Prostate gland (tissue), 2 donors: ENCODE measurements at regions not wholly inside any gene's neighbourhood (a gene's known extent, or its start where the extent isn't known, plus 50 kb on each side); places are given as distances from the start of the nearest gene placed in this dataset.
A peak's percentile ranks its signal among the peaks of the same experiment; 100 is the strongest.

Experiments
- DNase-seq: peaks from one replicate; pipeline ENCODE4 v3.0.0-alpha.2; 2019; ENCODE audit warnings: low spot score
- H3K27ac ChIP-seq, 2 donors: fragments of 200-600 bp; sonication (generic); 2 replicates each; pipeline ENCODE4 v1.5.1; 2017 to 2019
- H3K27me3 ChIP-seq: fragments of 200-600 bp; sonication (generic); replicated peaks from 2 replicates; pipeline ENCODE4 v1.5.1; 2019; ENCODE audit not compliant: insufficient read depth
- H3K36me3 ChIP-seq, 2 donors: fragments of 200-600 bp; sonication (generic); 1 replicate in 1 of 2; 2 replicates in 1 of 2; pipeline versions ENCODE4 v1.5.1 to v1.8.1; 2017 to 2019
- H3K4me1 ChIP-seq: fragments of 200-600 bp; sonication (generic); replicated peaks from 2 replicates; pipeline ENCODE4 v1.5.1; 2019
- H3K4me3 ChIP-seq, 2 donors: fragments of 200-600 bp; sonication (generic); 2 replicates each; pipeline ENCODE4 v1.5.1; 2017 to 2019
- H3K9me3 ChIP-seq: fragments of 200-600 bp; sonication (generic); 2 replicates; pipeline ENCODE4 v1.5.1; 2017
- CTCF ChIP-seq, 4 experiments: fragments of 200-600 bp in 2 of 4; fragments of 450-650 bp in 2 of 4; sonication (generic) in 2 of 4; IDR thresholded peaks; 1 replicate in 3 of 4; 2 replicates in 1 of 4; pipeline ENCODE4 v1.5.1; 2016 to 2019; ENCODE audit warnings: antibody characterized with exemption in 4 of 4, mild to moderate bottlenecking in 2 of 4, moderate library complexity in 2 of 4
- POLR2A ChIP-seq: fragments of 450-650 bp; IDR thresholded peaks from one replicate; pipeline ENCODE4 v1.6.1; 2016; ENCODE audit warnings: antibody characterized with exemption, mild to moderate bottlenecking
- POLR2AphosphoS5 ChIP-seq: sonication (generic); formaldehyde crosslinking; IDR thresholded peaks from one replicate; pipeline ENCODE4 v1.6.1; 2017; ENCODE audit warnings: antibody characterized with exemption
- WGBS: methylation state at CpG from one replicate; pipeline ENCODE4 v1.1.5; 2018; 5-methylcytosine and 5-hydroxymethylcytosine counted together
- intact Hi-C: fragments of 100-400 bp; cut with DNase I; formaldehyde crosslinking; loops from one replicate; pipeline ENCODE4 v1.14.2; 2022

- peak; percentile 41 for TF ChIP-seq POLR2A
- no peak for TF ChIP-seq CTCF (IDR thresholded peaks at IDR 0.05)
- peak; percentile 39 for TF ChIP-seq POLR2AphosphoS5
- H3K4me1 ChIP-seq, result peaks cover 22% of the 10 kb centered on the region
- H3K4me3 ChIP-seq, result peak overlapping the region; percentile 78 to 93
- no peaks in the 10 kb centered on the region for H3K27me3 ChIP-seq
- WGBS, result 12% methylated on average over 22 of the region's 23 CpGs
- peak overlapping the region; percentile 96 to 99 for H3K27ac ChIP-seq
- no peaks in the 10 kb centered on the region for H3K36me3 ChIP-seq
- H3K9me3 ChIP-seq, result no peaks in the 10 kb centered on the region
- peak; percentile 44 for DNase-seq
- intact Hi-C loops, result loop anchor here (5.0 kb wide), 1 partner anchor 36 kb away; no protein-coding TSS in a partner anchor
Measured at GRCh38 chr22:46076651-46077339, 73.5 kb upstream of the PPARA start.

GRCh38 chr22:46077669-46078099, 72.6 kb upstream of the PPARA start:
- peaks cover 22% of the 10 kb centered on the region for H3K4me1 ChIP-seq
- intact Hi-C loops, result loop anchor here (5.0 kb wide), 1 partner anchor 35 kb away; no protein-coding TSS in a partner anchor

GRCh38 chr22:46078241-46079092, 71.9 kb upstream of the PPARA start:
- Histone ChIP-seq H3K4me1 (peaks cover 22% of the 10 kb centered on the region), H3K27me3 (no peaks in the 10 kb centered on the region), H3K9me3 (no peaks in the 10 kb centered on the region), H3K4me3 (peak overlapping the region; percentile 78 to 93), H3K36me3 (no peaks in the 10 kb centered on the region), H3K27ac (peak overlapping the region; percentile 96 to 99)
- no peak for TF ChIP-seq CTCF (IDR thresholded peaks at IDR 0.05)
- peak; percentile 53 for TF ChIP-seq POLR2A
- TF ChIP-seq POLR2AphosphoS5, result peak; percentile 84
- DNase-seq, result peak; percentile 91
- intact Hi-C loops, result loop anchor here (5.0 kb wide), 1 partner anchor 34 kb away; no protein-coding TSS in a partner anchor
- WGBS, result 22% methylated on average over 33 of the region's 40 CpGs

More at GRCh38 chr22:46077669-46078099, 72.6 kb upstream of the PPARA start:
- no peak for TF ChIP-seq CTCF (IDR thresholded peaks at IDR 0.05)
- TF ChIP-seq POLR2A, result peak; percentile 10
- no peak for TF ChIP-seq POLR2AphosphoS5
- WGBS, result 12% methylated on average over 12 of the region's 12 CpGs
- Histone ChIP-seq H3K27me3 (no peaks in the 10 kb centered on the region), H3K27ac (peak overlapping the region; percentile 96 to 99), H3K36me3 (no peaks in the 10 kb centered on the region), H3K4me3 (peak overlapping the region; percentile 78 to 93), H3K9me3 (no peaks in the 10 kb centered on the region)
- no peak for DNase-seq

GRCh38 chr22:46079093-46079860, 71.0 kb upstream of the PPARA start:
- no peak for DNase-seq
- Histone ChIP-seq H3K27ac (peak overlapping the region; percentile 96 to 99), H3K9me3 (no peaks in the 10 kb centered on the region), H3K27me3 (no peaks in the 10 kb centered on the region), H3K4me1 (peaks cover 27% of the 10 kb centered on the region), H3K4me3 (peak overlapping the region; percentile 78 to 93), H3K36me3 (no peaks in the 10 kb centered on the region)
- intact Hi-C loops, result loop anchor here (5.0 kb wide), 1 partner anchor 33 kb away; no protein-coding TSS in a partner anchor
- TF ChIP-seq POLR2A (no peak), CTCF (IDR thresholded peaks at IDR 0.05) (no peak), POLR2AphosphoS5 (no peak)
- WGBS, result 39% methylated on average over 19 of the region's 21 CpGs
